ENCODE measurements at regions not wholly inside any gene's neighbourhood (a gene's known extent, or its start where the extent isn't known, plus 50 kb on each side); places are given as distances from the start of the nearest gene placed in this dataset.
A peak's percentile ranks its signal among the peaks of the same experiment; 100 is the strongest.

GRCh38 chr5:39760385-39761198 is 335.8 kb upstream of the DAB2 start:
- no peaks in the 10 kb centered on the region for H3K27me3 ChIP-seq (ENCODE audit: control insufficient read depth, insufficient read depth, low read length)
- H2AFZ ChIP-seq (ENCODE audit: low read length) = no peak overlapping the region
- H3K4me2 ChIP-seq (ENCODE audit: extremely low read depth, insufficient read depth, low read length) = peak overlapping the region; percentile 72
- no peaks in the 10 kb centered on the region for H3K9me3 ChIP-seq (ENCODE audit: control insufficient read depth, insufficient read depth, low read depth, low read length)
- DNase-seq (ENCODE audit: low read depth in 2 of 2) = peak; percentile 97
- peak overlapping the region; percentile 94 for H3K27ac ChIP-seq (ENCODE audit: insufficient read depth, low read length)
- H3K79me2 ChIP-seq (ENCODE audit: control insufficient read depth, insufficient read depth, low read length) = no peaks in the 10 kb centered on the region
- H3K36me3 ChIP-seq (ENCODE audit: control insufficient read depth, insufficient read depth, low read length) = no peaks in the 10 kb centered on the region
- peak overlapping the region; percentile 45 for H3K9ac ChIP-seq (ENCODE audit: insufficient read depth, low read length)
- H3K4me3 ChIP-seq (replicated peaks in 1 of 4; ENCODE audit: control extremely low read depth in 1 of 4, insufficient read depth in 1 of 4, low read depth in 3 of 4, low read length in 4 of 4) = peak overlapping the region in 3 of 4 experiments; percentile 4 to 25 (median 25)
- H4K20me1 ChIP-seq (ENCODE audit: control insufficient read depth, extremely low read depth, insufficient read depth, low read length) = no peaks in the 10 kb centered on the region
- no peak for TF ChIP-seq CTCF (conservative IDR thresholded peaks at IDR 0.05 in 1 of 2, IDR thresholded peaks at IDR 0.05 in 1 of 2; ENCODE audit: low read depth in 1 of 2, low read length in 2 of 2)
- TF ChIP-seq EZH2 (IDR thresholded peaks at IDR 0.05; ENCODE audit: low read length, missing control alignments) = no peak
- H3K4me1 ChIP-seq (ENCODE audit: control insufficient read depth, extremely low read depth, insufficient read depth, low read length) = peaks cover 6% of the 10 kb centered on the region

GRCh38 chr5:39759701-39760100 is 334.9 kb upstream of the DAB2 start:
- Histone ChIP-seq H3K27me3 (ENCODE audit: control insufficient read depth, insufficient read depth, low read length) (no peaks in the 10 kb centered on the region), H3K9ac (ENCODE audit: insufficient read depth, low read length) (no peak overlapping the region), H3K4me3 (replicated peaks in 1 of 4; ENCODE audit: control extremely low read depth in 1 of 4, insufficient read depth in 1 of 4, low read depth in 3 of 4, low read length in 4 of 4) (no peak overlapping the region), H3K4me1 (ENCODE audit: control insufficient read depth, extremely low read depth, insufficient read depth, low read length) (peaks cover 6% of the 10 kb centered on the region), H2AFZ (ENCODE audit: low read length) (no peak overlapping the region), H3K27ac (ENCODE audit: insufficient read depth, low read length) (peak overlapping the region; percentile 94), H3K79me2 (ENCODE audit: control insufficient read depth, insufficient read depth, low read length) (no peaks in the 10 kb centered on the region), H3K4me2 (ENCODE audit: extremely low read depth, insufficient read depth, low read length) (no peak overlapping the region), H4K20me1 (ENCODE audit: control insufficient read depth, extremely low read depth, insufficient read depth, low read length) (no peaks in the 10 kb centered on the region), H3K9me3 (ENCODE audit: control insufficient read depth, insufficient read depth, low read depth, low read length) (no peaks in the 10 kb centered on the region), H3K36me3 (ENCODE audit: control insufficient read depth, insufficient read depth, low read length) (no peaks in the 10 kb centered on the region)
- TF ChIP-seq CTCF (conservative IDR thresholded peaks at IDR 0.05 in 1 of 2, IDR thresholded peaks at IDR 0.05 in 1 of 2; ENCODE audit: low read depth in 1 of 2, low read length in 2 of 2) (no peak), EZH2 (IDR thresholded peaks at IDR 0.05; ENCODE audit: low read length, missing control alignments) (no peak)
- peak in 1 of 2 donors; percentile 67 for DNase-seq (ENCODE audit: low read depth in 2 of 2)

GRCh38 chr5:39758426-39758825 is 333.6 kb upstream of the DAB2 start:
- Histone ChIP-seq H4K20me1 (ENCODE audit: control insufficient read depth, extremely low read depth, insufficient read depth, low read length) (no peaks in the 10 kb centered on the region), H3K79me2 (ENCODE audit: control insufficient read depth, insufficient read depth, low read length) (no peaks in the 10 kb centered on the region), H3K36me3 (ENCODE audit: control insufficient read depth, insufficient read depth, low read length) (no peaks in the 10 kb centered on the region), H3K27me3 (ENCODE audit: control insufficient read depth, insufficient read depth, low read length) (no peaks in the 10 kb centered on the region), H3K4me3 (replicated peaks in 1 of 4; ENCODE audit: control extremely low read depth in 1 of 4, insufficient read depth in 1 of 4, low read depth in 3 of 4, low read length in 4 of 4) (no peak overlapping the region), H3K9ac (ENCODE audit: insufficient read depth, low read length) (no peak overlapping the region), H3K4me2 (ENCODE audit: extremely low read depth, insufficient read depth, low read length) (no peak overlapping the region), H3K4me1 (ENCODE audit: control insufficient read depth, extremely low read depth, insufficient read depth, low read length) (peaks cover 6% of the 10 kb centered on the region), H3K27ac (ENCODE audit: insufficient read depth, low read length) (no peak overlapping the region), H3K9me3 (ENCODE audit: control insufficient read depth, insufficient read depth, low read depth, low read length) (no peaks in the 10 kb centered on the region), H2AFZ (ENCODE audit: low read length) (no peak overlapping the region)
- TF ChIP-seq EZH2 (IDR thresholded peaks at IDR 0.05; ENCODE audit: low read length, missing control alignments) (no peak), CTCF (conservative IDR thresholded peaks at IDR 0.05 in 1 of 2, IDR thresholded peaks at IDR 0.05 in 1 of 2; ENCODE audit: low read depth in 1 of 2, low read length in 2 of 2) (no peak)
- no peak for DNase-seq (ENCODE audit: low read depth in 2 of 2)

Measured in fibroblast of lung (primary cell).